Fibroblast of lung (primary cell): ENCODE measurements at regions not wholly inside any gene's neighbourhood (a gene's known extent, or its start where the extent isn't known, plus 50 kb on each side); places are given as distances from the start of the nearest gene placed in this dataset.

Experiments used
- DNase-seq, 2 donors: peaks; one replicate each; pipeline versions ENCODE4 v3.0.0 to v3.0.0-alpha.2; 2010; ENCODE audit warnings: low read depth in 2 of 2
- H2AFZ ChIP-seq: 2 replicates; pipeline ENCODE4 v1.5.1; 2012; ENCODE audit warnings: low read length, control low read depth, inconsistent platforms
- H3K27ac ChIP-seq: 2 replicates; pipeline ENCODE4 v1.5.1; 2011; ENCODE audit warnings: low read length, control low read depth; ENCODE audit not compliant: insufficient read depth
- H3K27me3 ChIP-seq: 2 replicates; pipeline ENCODE4 v1.5.1; 2011; ENCODE audit warnings: mild to moderate bottlenecking, low read length; ENCODE audit not compliant: control insufficient read depth, insufficient read depth
- H3K36me3 ChIP-seq: 2 replicates; pipeline ENCODE4 v1.5.1; 2011; ENCODE audit warnings: low read length; ENCODE audit not compliant: control insufficient read depth, insufficient read depth
- H3K4me1 ChIP-seq: 2 replicates; pipeline ENCODE4 v1.5.1; 2011; ENCODE audit warnings: low read length; ENCODE audit not compliant: control insufficient read depth, insufficient read depth; ENCODE audit errors: extremely low read depth
- H3K4me2 ChIP-seq: 2 replicates; pipeline ENCODE4 v1.5.1; 2011; ENCODE audit warnings: low read length, control low read depth; ENCODE audit not compliant: insufficient read depth; ENCODE audit errors: extremely low read depth
- H3K4me3 ChIP-seq, 4 experiments: fragments of 200-600 bp in 1 of 4; sonication (generic) in 1 of 4; replicated peaks in 1 of 4; 2 replicates each; pipeline ENCODE4 v1.5.1; 2011 to 2016; ENCODE audit warnings: low read length in 4 of 4, low read depth in 3 of 4, mild to moderate bottlenecking in 3 of 4, control low read depth in 2 of 4, inconsistent platforms in 1 of 4, mixed read lengths in 1 of 4; ENCODE audit not compliant: insufficient read depth in 1 of 4; ENCODE audit errors: control extremely low read depth in 1 of 4
- H3K79me2 ChIP-seq: 2 replicates; pipeline ENCODE4 v1.5.1; 2012; ENCODE audit warnings: mild to moderate bottlenecking, low read length, inconsistent platforms; ENCODE audit not compliant: control insufficient read depth, insufficient read depth
- H3K9ac ChIP-seq: 2 replicates; pipeline ENCODE4 v1.5.1; 2011; ENCODE audit warnings: mild to moderate bottlenecking, low read length, control low read depth; ENCODE audit not compliant: insufficient read depth
- H3K9me3 ChIP-seq: 2 replicates; pipeline ENCODE4 v1.5.1; 2012; ENCODE audit warnings: low read depth, low read length; ENCODE audit not compliant: control insufficient read depth, insufficient read depth
- H4K20me1 ChIP-seq: 2 replicates; pipeline ENCODE4 v1.5.1; 2011; ENCODE audit warnings: low read length; ENCODE audit not compliant: control insufficient read depth, insufficient read depth; ENCODE audit errors: extremely low read depth
- CTCF ChIP-seq, 2 donors: IDR thresholded peaks in 1 of 2; conservative IDR thresholded peaks in 1 of 2; 1 replicate in 1 of 2; 2 replicates in 1 of 2; pipeline ENCODE4 v1.5.1; 2011 to 2012; ENCODE audit warnings: low read length in 2 of 2, control low read depth in 1 of 2, inconsistent platforms in 1 of 2, low read depth in 1 of 2, mild to moderate bottlenecking in 1 of 2
- EZH2 ChIP-seq: IDR thresholded peaks from 2 replicates; pipeline ENCODE4 v1.5.1; 2012; ENCODE audit warnings: low read length, control low read depth, mild to moderate bottlenecking; ENCODE audit errors: missing control alignments

- no peak for DNase-seq
- Histone ChIP-seq H3K9me3 (no peaks in the 10 kb centered on the region), H3K36me3 (no peaks in the 10 kb centered on the region), H4K20me1 (no peaks in the 10 kb centered on the region), H3K4me3 (no peak overlapping the region), H2AFZ (no peak overlapping the region), H3K9ac (no peak overlapping the region), H3K4me1 (no peaks in the 10 kb centered on the region), H3K27me3 (no peaks in the 10 kb centered on the region), H3K27ac (no peak overlapping the region), H3K79me2 (no peaks in the 10 kb centered on the region), H3K4me2 (no peak overlapping the region)
- TF ChIP-seq CTCF (conservative IDR thresholded peaks at IDR 0.05 in 1 of 2, IDR thresholded peaks at IDR 0.05 in 1 of 2; ENCODE audit: low read depth in 1 of 2, low read length in 2 of 2) (no peak), EZH2 (no peak)
These were observed 164.6 kb downstream of the KLF5 start for GRCh38 chr13:73223372-73223781.

GRCh38 chr13:73222627-73223305 lies 164.0 kb downstream of the KLF5 start:
- Histone ChIP-seq H3K27me3 (no peaks in the 10 kb centered on the region), H3K9me3 (no peaks in the 10 kb centered on the region), H3K9ac (no peak overlapping the region), H3K4me1 (no peaks in the 10 kb centered on the region), H3K36me3 (no peaks in the 10 kb centered on the region), H4K20me1 (no peaks in the 10 kb centered on the region), H3K27ac (no peak overlapping the region), H3K4me3 (no peak overlapping the region), H2AFZ (no peak overlapping the region), H3K79me2 (no peaks in the 10 kb centered on the region), H3K4me2 (no peak overlapping the region)
- no peak for TF ChIP-seq EZH2
- no peak for TF ChIP-seq CTCF (conservative IDR thresholded peaks at IDR 0.05 in 1 of 2, IDR thresholded peaks at IDR 0.05 in 1 of 2; ENCODE audit: low read depth in 1 of 2, low read length in 2 of 2)
- no peak for DNase-seq

DNA sequence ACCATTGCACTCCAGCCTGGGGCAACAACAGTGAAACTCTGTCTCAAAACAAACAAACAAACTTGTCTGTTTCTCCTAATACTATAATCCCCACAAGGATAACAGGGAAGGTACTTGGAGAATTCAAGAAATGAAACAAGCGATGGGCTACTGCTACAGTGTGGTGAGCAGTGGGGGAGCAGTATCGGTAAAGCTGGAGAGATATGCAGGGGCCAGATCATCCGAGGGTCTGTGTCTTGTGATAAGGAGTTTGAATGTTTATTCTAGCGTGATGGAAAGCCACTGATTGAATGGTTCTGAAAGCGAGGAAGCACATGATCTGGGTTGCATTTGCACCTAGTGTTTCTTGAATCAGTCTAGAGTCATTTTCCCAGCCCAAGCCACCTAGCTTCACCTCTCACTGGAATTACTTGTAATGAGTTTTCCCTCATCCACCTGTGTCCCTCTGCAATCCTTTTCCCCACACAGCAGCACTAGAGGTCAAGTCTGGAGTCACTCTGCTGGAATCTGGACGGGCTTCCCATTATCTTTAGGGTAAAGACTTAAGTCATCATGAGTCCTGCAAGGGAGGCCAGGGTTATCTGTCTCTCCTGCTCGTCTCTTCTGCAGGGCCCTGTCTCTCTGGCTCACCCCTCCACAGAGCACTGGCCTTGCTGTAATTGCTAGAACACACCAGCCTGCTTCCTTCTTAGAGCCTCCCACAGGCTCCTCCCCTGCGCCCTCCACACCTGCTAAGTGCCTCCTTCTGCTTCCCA lies 162.3 kb downstream of the KLF5 start:
- H3K4me2 ChIP-seq = no peak overlapping the region
- no peaks in the 10 kb centered on the region for H3K4me1 ChIP-seq
- peak in 1 of 2 donors; percentile 34 for DNase-seq
- no peak overlapping the region for H2AFZ ChIP-seq
- H3K4me3 ChIP-seq = no peak overlapping the region
- H3K27ac ChIP-seq = no peak overlapping the region
- no peak overlapping the region for H3K9ac ChIP-seq
- H3K27me3 ChIP-seq = no peaks in the 10 kb centered on the region
- H3K9me3 ChIP-seq = no peaks in the 10 kb centered on the region
- TF ChIP-seq EZH2 (no peak), CTCF (conservative IDR thresholded peaks at IDR 0.05 in 1 of 2, IDR thresholded peaks at IDR 0.05 in 1 of 2; ENCODE audit: low read depth in 1 of 2, low read length in 2 of 2) (no peak)
- H3K79me2 ChIP-seq = no peaks in the 10 kb centered on the region
- H3K36me3 ChIP-seq = no peaks in the 10 kb centered on the region
- no peaks in the 10 kb centered on the region for H4K20me1 ChIP-seq
